ENCODE measurements at regions not wholly inside any gene's neighbourhood (a gene's known extent, or its start where the extent isn't known, plus 50 kb on each side); places are given as distances from the start of the nearest gene placed in this dataset.

- WGBS, 4 donors, result 77 to 87% (median 85%) methylated on average over 6 of the region's 6 CpGs
- intact Hi-C loops (cut with DNase I), result loop anchor here in 3 of 10 donors (5.0 to 10.0 kb wide), 3 partner anchors 1240 to 1360 kb away; no protein-coding TSS in a partner anchor
- DNase-seq, result no peak
Observed at GRCh38 chr4:181564625-181565024, 678.6 kb upstream of the TENM3 start.

GRCh38 chr4:181566490-181566889 is 676.7 kb upstream of the TENM3 start:
- peak; percentile 33 to 95 (median 72) for ATAC-seq
- Histone ChIP-seq H3K4me1 (no peaks in the 10 kb centered on the region), H3K9me3 (no peaks in the 10 kb centered on the region), H3K4me3 (no peak overlapping the region), H3K27ac (no peak overlapping the region), H3K36me3 (no peaks in the 10 kb centered on the region), H3K27me3 (no peaks in the 10 kb centered on the region)
- 52 to 61% (median 59%) methylated on average over 7 of the region's 7 CpGs for WGBS, 4 donors
- intact Hi-C loops (cut with DNase I), result loop anchor here in 3 of 10 donors (5.0 to 10.0 kb wide), 3 partner anchors 1238 to 1358 kb away; no protein-coding TSS in a partner anchor
- DNase-seq, result peak in 2 of 5 donors; percentile 12 to 35
- TF ChIP-seq CTCF (IDR thresholded peaks at IDR 0.05) (no peak), POLR2A (IDR thresholded peaks at IDR 0.05) (no peak)

More at GRCh38 chr4:181564625-181565024, 678.6 kb upstream of the TENM3 start:
- H3K4me1 ChIP-seq, result no peaks in the 10 kb centered on the region
- no peak overlapping the region for H3K4me3 ChIP-seq
- H3K36me3 ChIP-seq, result no peaks in the 10 kb centered on the region
- H3K27me3 ChIP-seq, result no peaks in the 10 kb centered on the region
- ATAC-seq, result no peak
- TF ChIP-seq POLR2A (IDR thresholded peaks at IDR 0.05) (no peak), CTCF (IDR thresholded peaks at IDR 0.05) (no peak)
- no peak overlapping the region for H3K27ac ChIP-seq
- peaks cover 0 to 10% (median 0%) of the 10 kb centered on the region in 12 donors for H3K9me3 ChIP-seq

GRCh38 chr4:181569553-181569952 is 673.6 kb upstream of the TENM3 start:
- intact Hi-C loops (cut with DNase I), result loop anchor here in 3 of 10 donors (5.0 to 10.0 kb wide), 3 partner anchors 1235 to 1355 kb away; no protein-coding TSS in a partner anchor
- Histone ChIP-seq H3K9me3 (no peaks in the 10 kb centered on the region), H3K4me3 (no peak overlapping the region), H3K36me3 (no peaks in the 10 kb centered on the region), H3K27me3 (no peaks in the 10 kb centered on the region), H3K27ac (no peak overlapping the region), H3K4me1 (no peaks in the 10 kb centered on the region)
- WGBS, 4 donors, result 45 to 52% (median 49%) methylated on average over 2 of the region's 2 CpGs
- TF ChIP-seq CTCF (IDR thresholded peaks at IDR 0.05), result peak in 11 of 12 donors; percentile 13 to 56 (median 43)
- no peak for TF ChIP-seq POLR2A (IDR thresholded peaks at IDR 0.05)
- DNase-seq (no peak), ATAC-seq (peak in 3 of 4 donors; percentile 39 to 64 (median 56))

GRCh38 chr4:181578911-181579310 is 664.3 kb upstream of the TENM3 start:
- DNase-seq, result no peak
- intact Hi-C loops (cut with DNase I), result loop anchor here in 1 of 10 donors (10.0 kb wide), 1 partner anchor 1226 kb away; no protein-coding TSS in a partner anchor
- no peak for ATAC-seq

More at GRCh38 chr4:181578911-181579310, 664.3 kb upstream of the TENM3 start:
- no peaks in the 10 kb centered on the region for H3K4me1 ChIP-seq
- no peaks in the 10 kb centered on the region for H3K9me3 ChIP-seq
- no peak for TF ChIP-seq CTCF (IDR thresholded peaks at IDR 0.05)
- no peak for TF ChIP-seq POLR2A (IDR thresholded peaks at IDR 0.05)
- no peak overlapping the region for H3K27ac ChIP-seq
- H3K27me3 ChIP-seq, result no peaks in the 10 kb centered on the region
- no peak overlapping the region for H3K4me3 ChIP-seq
- 52 to 61% (median 57%) methylated on average over 5 of the region's 5 CpGs for WGBS, 4 donors
- no peaks in the 10 kb centered on the region for H3K36me3 ChIP-seq

Data from heart left ventricle (tissue), 16 donors.